ENCODE measurements at regions not wholly inside any gene's neighbourhood (a gene's known extent, or its start where the extent isn't known, plus 50 kb on each side); places are given as distances from the start of the nearest gene placed in this dataset.

DNA sequence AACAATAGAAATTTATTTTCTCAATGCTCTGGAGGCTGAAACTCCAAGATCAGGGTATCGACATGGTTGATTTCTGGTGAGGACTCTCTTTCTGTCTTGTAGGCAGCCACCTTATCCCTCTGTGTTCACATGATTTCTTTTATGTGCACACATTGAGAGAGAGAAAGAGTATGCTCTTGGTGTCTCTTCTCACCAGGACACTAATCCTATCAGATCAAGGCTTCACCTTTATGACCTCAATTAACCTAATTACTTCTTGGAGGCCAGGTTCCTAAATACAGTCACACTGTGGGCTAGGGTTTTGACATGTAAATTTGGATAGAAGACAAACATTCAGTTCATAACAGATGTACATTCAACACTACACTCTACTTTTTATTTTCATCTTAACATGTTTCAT is 1094.2 kb upstream of the ADGRL2 start:
- H3K36me3 Mint-ChIP-seq: no peaks in the 10 kb centered on the region
- peaks cover 0 to 2% (median 0%) of the 10 kb centered on the region in 7 donors for H3K9me3 Mint-ChIP-seq
- no peak overlapping the region for H3K27ac Mint-ChIP-seq
- H3K27me3 Mint-ChIP-seq: no peaks in the 10 kb centered on the region
- no peaks in the 10 kb centered on the region for H3K4me1 Mint-ChIP-seq
- no peak overlapping the region for H3K4me3 Mint-ChIP-seq
- no peak for ATAC-seq (ENCODE audit: low read depth in 2 of 2)
- no peak for DNase-seq

- Mint-ChIP-seq H3K27ac (no peak overlapping the region), H3K27me3 (peaks cover 0 to 4% (median 0%) of the 10 kb centered on the region in 3 donors), H3K4me3 (no peak overlapping the region), H3K9me3 (peaks cover 0 to 6% (median 0%) of the 10 kb centered on the region in 7 donors), H3K36me3 (no peaks in the 10 kb centered on the region), H3K4me1 (no peaks in the 10 kb centered on the region)
- DNase-seq: no peak
- ATAC-seq (ENCODE audit: low read depth in 2 of 2): no peak
Observed at GRCh38 chr1:80678438-80678837, 1122.3 kb upstream of the ADGRL2 start.

DNA sequence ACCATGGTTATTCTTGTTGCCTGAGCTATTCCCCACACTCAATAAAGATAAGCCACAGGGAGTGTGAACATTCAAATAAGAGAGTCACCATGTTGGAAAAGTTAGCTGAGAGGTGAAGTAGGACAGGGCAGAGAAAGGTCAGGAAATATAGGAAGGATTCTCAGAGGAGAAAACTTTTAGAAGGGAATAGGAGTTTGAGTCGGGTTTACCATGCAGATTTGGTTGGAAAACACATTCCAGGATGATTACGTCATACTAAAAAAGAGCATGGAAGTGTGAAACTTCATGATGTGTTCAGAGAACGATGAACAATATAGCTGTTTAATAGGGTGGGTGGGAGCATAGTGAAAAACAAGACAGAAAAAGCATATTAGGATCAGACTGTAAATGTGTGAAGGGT is 1125.3 kb upstream of the ADGRL2 start:
- no peak for DNase-seq
- Mint-ChIP-seq H3K4me1 (no peaks in the 10 kb centered on the region), H3K4me3 (no peak overlapping the region), H3K36me3 (no peaks in the 10 kb centered on the region), H3K9me3 (peaks cover 0 to 6% (median 0%) of the 10 kb centered on the region in 7 donors), H3K27ac (no peak overlapping the region), H3K27me3 (peaks cover 0 to 4% (median 0%) of the 10 kb centered on the region in 3 donors)
- ATAC-seq (ENCODE audit: low read depth in 2 of 2): no peak

DNA sequence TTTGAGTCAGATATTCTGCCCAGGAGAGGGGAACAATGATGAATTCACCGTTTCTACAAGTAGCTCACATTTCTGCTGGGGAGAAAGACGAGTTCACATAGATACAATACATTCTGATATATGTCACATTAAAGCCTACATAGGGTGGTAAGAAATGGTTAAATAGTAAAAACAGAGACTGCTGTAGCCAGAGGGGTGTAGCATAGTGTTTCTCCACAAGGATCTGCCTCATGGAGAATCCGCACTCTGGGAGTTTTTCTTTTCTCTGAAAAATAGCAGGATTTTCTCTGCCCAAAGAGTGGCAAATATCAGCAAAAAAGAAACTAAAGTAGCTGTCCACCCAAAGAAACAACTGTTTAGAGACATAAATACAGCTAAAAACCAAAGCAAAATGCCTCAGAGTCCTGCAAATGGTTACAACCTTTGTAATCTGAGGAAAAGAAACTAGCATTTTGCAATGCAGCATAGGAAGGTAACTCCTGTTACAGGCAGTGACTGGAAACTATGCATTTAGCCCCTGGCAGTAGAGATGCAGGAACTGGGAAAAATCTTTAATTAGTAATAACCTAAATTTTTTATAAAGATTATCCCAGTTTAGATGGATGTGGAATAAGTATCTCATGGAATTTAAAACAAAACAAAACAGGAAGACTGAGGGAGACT is 1126.7 kb upstream of the ADGRL2 start:
- Mint-ChIP-seq H3K36me3 (no peaks in the 10 kb centered on the region), H3K27ac (no peak overlapping the region), H3K9me3 (peaks cover 0 to 6% (median 0%) of the 10 kb centered on the region in 7 donors), H3K4me3 (no peak overlapping the region), H3K27me3 (peaks cover 0 to 4% (median 0%) of the 10 kb centered on the region in 3 donors), H3K4me1 (no peaks in the 10 kb centered on the region)
- ATAC-seq (ENCODE audit: low read depth in 2 of 2) (no peak), DNase-seq (no peak)

DNA sequence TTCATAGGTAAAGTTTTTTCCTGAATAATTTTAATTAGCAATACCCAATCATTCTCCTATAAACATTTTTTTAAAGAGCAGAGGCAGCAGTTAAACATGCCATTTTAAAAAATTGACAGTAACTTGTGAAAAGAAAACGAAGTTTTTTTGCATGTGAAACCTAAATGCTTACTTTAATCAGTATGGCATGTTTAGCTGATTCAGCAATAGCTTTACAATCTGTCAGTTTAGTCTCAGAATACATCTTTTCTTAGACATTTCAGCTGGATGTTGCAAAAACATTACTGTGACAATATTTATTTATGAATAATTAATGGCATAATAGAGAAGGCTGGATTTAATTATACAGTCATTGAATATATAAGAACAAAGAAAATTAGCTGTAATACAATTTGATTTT is 1132.4 kb upstream of the ADGRL2 start:
- no peak overlapping the region for H3K4me3 Mint-ChIP-seq
- H3K27me3 Mint-ChIP-seq: no peaks in the 10 kb centered on the region
- DNase-seq: no peak
- H3K27ac Mint-ChIP-seq: no peak overlapping the region
- H3K36me3 Mint-ChIP-seq: no peaks in the 10 kb centered on the region
- H3K4me1 Mint-ChIP-seq: no peaks in the 10 kb centered on the region
- H3K9me3 Mint-ChIP-seq: peaks cover 0 to 3% (median 0%) of the 10 kb centered on the region in 7 donors
- no peak for ATAC-seq (ENCODE audit: low read depth in 2 of 2)

DNA sequence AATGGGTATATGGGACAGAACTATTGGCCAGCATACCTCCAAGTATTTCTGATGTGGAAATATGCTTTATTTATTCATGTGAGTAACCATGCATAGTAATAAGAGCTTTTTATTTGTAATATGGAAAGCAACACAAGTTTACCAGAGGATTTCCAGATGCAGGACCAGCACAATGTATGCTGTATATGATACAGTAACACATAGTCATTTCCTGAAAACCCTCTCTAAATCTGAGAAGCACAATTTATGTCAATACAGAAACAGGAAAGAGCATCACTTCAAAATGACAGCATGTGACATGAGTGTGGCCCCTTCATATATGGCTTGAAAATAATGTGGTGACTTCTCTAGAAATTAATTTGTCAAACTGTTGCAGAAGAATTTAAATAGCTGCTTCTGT is 1134.7 kb upstream of the ADGRL2 start:
- Mint-ChIP-seq H3K9me3 (peaks cover 0 to 3% (median 0%) of the 10 kb centered on the region in 7 donors), H3K4me1 (no peaks in the 10 kb centered on the region), H3K36me3 (no peaks in the 10 kb centered on the region), H3K27me3 (no peaks in the 10 kb centered on the region), H3K4me3 (no peak overlapping the region), H3K27ac (no peak overlapping the region)
- no peak for DNase-seq
- ATAC-seq (ENCODE audit: low read depth in 2 of 2): no peak

DNA sequence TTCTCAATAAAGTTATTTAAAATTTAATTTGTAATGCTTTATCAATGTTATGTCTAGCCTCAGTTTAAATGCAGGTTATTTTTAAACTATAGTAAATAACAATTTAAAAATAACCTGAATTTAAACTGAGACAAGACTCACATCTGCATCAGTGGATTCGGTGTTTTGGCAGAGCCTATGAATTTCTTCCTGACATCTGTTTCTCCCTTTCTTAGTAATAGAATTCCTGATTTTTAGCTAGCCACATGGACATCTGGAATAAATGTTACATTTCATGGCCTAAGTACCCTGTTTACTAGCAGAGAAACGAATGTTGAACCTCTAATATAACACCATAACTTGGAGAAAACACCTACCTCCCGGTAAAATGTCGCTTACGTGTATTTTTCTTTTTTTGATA is 1141.6 kb upstream of the ADGRL2 start:
- Mint-ChIP-seq H3K4me3 (no peak overlapping the region), H3K4me1 (peaks cover 0 to 4% (median 0%) of the 10 kb centered on the region in 3 donors), H3K36me3 (peaks cover 0 to 2% of the 10 kb centered on the region in 2 donors)

GRCh38 chr1:80657707-80658106 is 1143.0 kb upstream of the ADGRL2 start:
- Mint-ChIP-seq H3K4me1 (peaks cover 0 to 8% (median 0%) of the 10 kb centered on the region in 3 donors), H3K9me3 (peaks cover 3 to 11% (median 4%) of the 10 kb centered on the region in 7 donors), H3K4me3 (no peak overlapping the region), H3K27me3 (no peaks in the 10 kb centered on the region), H3K36me3 (peaks cover 0 to 8% of the 10 kb centered on the region in 2 donors), H3K27ac (no peak overlapping the region)
- ATAC-seq (ENCODE audit: low read depth in 2 of 2): no peak
- DNase-seq: no peak

More for the DNA sequence above, 1141.6 kb upstream of the ADGRL2 start:
- Mint-ChIP-seq H3K27me3 (no peaks in the 10 kb centered on the region), H3K27ac (no peak overlapping the region), H3K9me3 (peaks cover under 1 to 6% (median 3%) of the 10 kb centered on the region in 7 donors)
- no peak for DNase-seq
- no peak for ATAC-seq (ENCODE audit: low read depth in 2 of 2)

DNA sequence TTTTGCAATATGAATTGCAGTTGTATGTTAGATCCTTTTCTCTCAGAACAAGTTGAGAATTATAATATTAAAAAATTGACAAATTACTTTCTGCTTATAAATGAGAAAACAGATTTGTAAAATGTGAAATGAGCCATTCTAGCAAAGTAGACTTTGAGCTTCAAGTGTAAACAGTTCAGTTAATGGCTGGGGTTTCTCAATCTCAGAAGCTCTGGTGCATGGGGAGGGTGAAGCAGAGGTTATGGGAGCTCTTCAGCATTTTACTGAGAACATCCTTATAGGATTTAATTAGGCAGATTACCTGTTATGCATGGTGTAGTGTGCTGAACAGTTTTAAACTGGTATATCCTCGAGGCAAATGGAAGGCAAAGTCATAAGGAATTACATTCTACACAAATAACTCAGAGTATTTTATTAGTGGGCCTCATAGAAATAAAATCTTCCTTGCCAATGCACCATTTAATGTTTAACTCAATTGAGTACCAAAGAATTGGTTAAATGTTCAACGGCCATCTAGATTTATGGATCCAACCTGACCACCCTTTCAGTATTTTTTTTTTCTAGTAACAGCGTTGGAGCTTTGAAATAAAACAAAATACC is 1143.6 kb upstream of the ADGRL2 start:
- Mint-ChIP-seq H3K27me3 (no peaks in the 10 kb centered on the region), H3K4me3 (no peak overlapping the region), H3K27ac (no peak overlapping the region), H3K9me3 (peaks cover 3 to 11% (median 4%) of the 10 kb centered on the region in 7 donors), H3K36me3 (peaks cover 0 to 8% of the 10 kb centered on the region in 2 donors), H3K4me1 (peaks cover 0 to 8% (median 0%) of the 10 kb centered on the region in 3 donors)
- DNase-seq: no peak
- no peak for ATAC-seq (ENCODE audit: low read depth in 2 of 2)

- DNase-seq: no peak
- no peak for ATAC-seq (ENCODE audit: low read depth in 2 of 2)
- no peaks in the 10 kb centered on the region for H3K27me3 Mint-ChIP-seq
- H3K4me1 Mint-ChIP-seq: peaks cover 0 to 8% (median 0%) of the 10 kb centered on the region in 3 donors
- no peak overlapping the region for H3K27ac Mint-ChIP-seq
- peaks cover 3 to 11% (median 4%) of the 10 kb centered on the region in 7 donors for H3K9me3 Mint-ChIP-seq
- H3K4me3 Mint-ChIP-seq: no peak overlapping the region
- H3K36me3 Mint-ChIP-seq: peaks cover 0 to 8% of the 10 kb centered on the region in 2 donors
Observed at GRCh38 chr1:80656641-80657040, 1144.1 kb upstream of the ADGRL2 start.

GRCh38 chr1:80656014-80656636 is 1144.6 kb upstream of the ADGRL2 start:
- DNase-seq (no peak), ATAC-seq (ENCODE audit: low read depth in 2 of 2) (peak; percentile 30 to 33)
- Mint-ChIP-seq H3K27ac (peak overlapping the region in 1 of 6 donors; percentile 2), H3K4me1 (peaks cover 0 to 8% (median 0%) of the 10 kb centered on the region in 3 donors), H3K27me3 (no peaks in the 10 kb centered on the region), H3K36me3 (peaks cover 0 to 8% of the 10 kb centered on the region in 2 donors), H3K4me3 (no peak overlapping the region), H3K9me3 (peaks cover 3 to 11% (median 4%) of the 10 kb centered on the region in 7 donors)

GRCh38 chr1:80646053-80646452 is 1154.7 kb upstream of the ADGRL2 start:
- H3K9me3 Mint-ChIP-seq: peaks cover 0 to 3% (median 0%) of the 10 kb centered on the region in 7 donors
- no peak overlapping the region for H3K4me3 Mint-ChIP-seq
- DNase-seq: no peak
- no peak overlapping the region for H3K27ac Mint-ChIP-seq
- H3K27me3 Mint-ChIP-seq: no peaks in the 10 kb centered on the region
- ATAC-seq (ENCODE audit: low read depth in 2 of 2): no peak
- H3K36me3 Mint-ChIP-seq: no peaks in the 10 kb centered on the region
- peaks cover 0 to 10% (median 2%) of the 10 kb centered on the region in 3 donors for H3K4me1 Mint-ChIP-seq

DNA sequence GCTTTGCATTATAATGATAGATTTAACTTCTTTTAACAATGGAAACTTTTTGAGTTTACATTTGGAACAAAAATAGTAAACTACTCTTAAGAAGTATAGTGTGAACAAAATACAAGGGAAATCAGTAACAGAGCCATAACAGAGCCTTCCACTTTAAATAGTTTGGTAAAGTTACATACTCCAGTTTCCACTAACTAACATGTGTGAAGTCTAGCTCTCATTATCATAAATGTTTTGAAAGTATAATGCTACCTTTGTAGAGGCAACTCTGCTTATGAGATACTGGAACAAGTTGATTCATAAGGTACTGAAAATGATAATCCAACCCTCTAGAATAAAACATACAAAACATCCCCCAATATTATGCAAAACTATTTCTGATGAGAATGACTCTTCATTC is 1155.1 kb upstream of the ADGRL2 start:
- peaks cover 0 to 11% (median 5%) of the 10 kb centered on the region in 3 donors for H3K4me1 Mint-ChIP-seq

More for the DNA sequence above, 1155.1 kb upstream of the ADGRL2 start:
- Mint-ChIP-seq H3K4me3 (no peak overlapping the region), H3K27me3 (no peaks in the 10 kb centered on the region), H3K27ac (peak overlapping the region in 1 of 6 donors; percentile 66), H3K36me3 (no peaks in the 10 kb centered on the region), H3K9me3 (peaks cover 0 to 3% (median 0%) of the 10 kb centered on the region in 7 donors)
- ATAC-seq (ENCODE audit: low read depth in 2 of 2) (no peak), DNase-seq (no peak)
